ENCODE measurements at regions not wholly inside any gene's neighbourhood (a gene's known extent, or its start where the extent isn't known, plus 50 kb on each side); places are given as distances from the start of the nearest gene placed in this dataset.

GRCh38 chr1:2916153-2916552 lies 105.1 kb upstream of the ACTRT2 start:
- TF ChIP-seq CTCF (conservative IDR thresholded peaks at IDR 0.05; ENCODE audit: low read depth, low read length): no peak
- no peak for DNase-seq (ENCODE audit: low read depth)
- no peak overlapping the region for H3K4me3 ChIP-seq (ENCODE audit: low read length)

GRCh38 chr1:2916706-2917105 lies 104.6 kb upstream of the ACTRT2 start:
- no peak for TF ChIP-seq CTCF (conservative IDR thresholded peaks at IDR 0.05; ENCODE audit: low read depth, low read length)
- no peak for DNase-seq (ENCODE audit: low read depth)

GRCh38 chr1:2917284-2917683 lies 104.0 kb upstream of the ACTRT2 start:
- DNase-seq (ENCODE audit: low read depth): no peak
- H3K4me3 ChIP-seq (ENCODE audit: low read length): no peak overlapping the region
- no peak for TF ChIP-seq CTCF (conservative IDR thresholded peaks at IDR 0.05; ENCODE audit: low read depth, low read length)

More at GRCh38 chr1:2916706-2917105, 104.6 kb upstream of the ACTRT2 start:
- H3K4me3 ChIP-seq (ENCODE audit: low read length): no peak overlapping the region

- H3K4me3 ChIP-seq (ENCODE audit: low read length): no peak overlapping the region
- DNase-seq (ENCODE audit: low read depth): no peak
- TF ChIP-seq CTCF (conservative IDR thresholded peaks at IDR 0.05; ENCODE audit: low read depth, low read length): no peak
Measured at GRCh38 chr1:2918441-2918840, 102.8 kb upstream of the ACTRT2 start.

- DNase-seq (ENCODE audit: low read depth): no peak
- no peak for TF ChIP-seq CTCF (conservative IDR thresholded peaks at IDR 0.05; ENCODE audit: low read depth, low read length)
- H3K4me3 ChIP-seq (ENCODE audit: low read length): no peak overlapping the region
Measured at GRCh38 chr1:2919841-2920240, 101.4 kb upstream of the ACTRT2 start.

- TF ChIP-seq CTCF (conservative IDR thresholded peaks at IDR 0.05; ENCODE audit: low read depth, low read length): no peak
- H3K4me3 ChIP-seq (ENCODE audit: low read length): no peak overlapping the region
- DNase-seq (ENCODE audit: low read depth): no peak
Measured at GRCh38 chr1:2920421-2921015, 100.7 kb upstream of the ACTRT2 start.

GRCh38 chr1:2921970-2922686 lies 99.1 kb upstream of the ACTRT2 start:
- TF ChIP-seq CTCF (conservative IDR thresholded peaks at IDR 0.05; ENCODE audit: low read depth, low read length): peak; percentile 55
- DNase-seq (ENCODE audit: low read depth): no peak
- no peak overlapping the region for H3K4me3 ChIP-seq (ENCODE audit: low read length)
